NCI-H128 (cell line): ENCODE measurements at regions not wholly inside any gene's neighbourhood (a gene's known extent, or its start where the extent isn't known, plus 50 kb on each side); places are given as distances from the start of the nearest gene placed in this dataset.
"Not testable (repeated sequence)": the region's sequence is repeated elsewhere in the genome, so short reads cannot be mapped to it uniquely, and the experiment has no call there.

Experiments
- DNase-seq: peaks from one replicate; lab custom pipeline; 2025; ENCODE audit not compliant: unreplicated experiment; lab: John Stamatoyannopoulos, UW

DNA sequence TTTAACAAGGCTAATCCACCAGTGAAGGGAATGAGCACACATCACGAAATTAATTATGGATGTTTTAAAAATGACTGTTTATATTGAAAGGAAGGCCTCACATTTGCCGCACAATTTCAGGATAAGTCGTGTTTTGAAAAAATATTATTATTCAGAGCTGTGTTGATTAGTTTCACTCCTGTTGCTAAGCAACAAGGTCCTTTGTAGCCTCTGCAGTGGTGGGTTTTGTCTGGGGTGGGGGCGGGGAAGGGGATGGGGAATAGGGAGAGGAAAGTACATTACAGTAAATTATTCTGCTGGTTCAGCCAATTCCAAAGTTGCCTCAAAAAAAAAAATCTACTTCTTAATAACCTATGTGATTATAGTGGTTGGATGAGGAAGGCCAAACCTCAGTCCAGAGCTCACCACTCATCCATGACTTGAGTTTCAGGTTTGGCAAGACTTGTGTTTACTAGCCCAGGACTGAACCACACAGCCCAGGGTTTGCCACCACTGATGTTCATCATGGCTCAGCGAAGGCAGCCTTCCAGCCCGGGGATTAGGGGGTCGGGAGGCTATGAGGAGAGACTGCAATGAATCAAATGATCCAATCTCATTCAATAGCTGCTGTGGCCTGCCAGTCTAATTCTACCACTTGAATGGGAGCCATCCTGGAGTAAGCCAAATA lies 162.5 kb upstream of the ATP6AP2 start:
- no peak for DNase-seq

DNA sequence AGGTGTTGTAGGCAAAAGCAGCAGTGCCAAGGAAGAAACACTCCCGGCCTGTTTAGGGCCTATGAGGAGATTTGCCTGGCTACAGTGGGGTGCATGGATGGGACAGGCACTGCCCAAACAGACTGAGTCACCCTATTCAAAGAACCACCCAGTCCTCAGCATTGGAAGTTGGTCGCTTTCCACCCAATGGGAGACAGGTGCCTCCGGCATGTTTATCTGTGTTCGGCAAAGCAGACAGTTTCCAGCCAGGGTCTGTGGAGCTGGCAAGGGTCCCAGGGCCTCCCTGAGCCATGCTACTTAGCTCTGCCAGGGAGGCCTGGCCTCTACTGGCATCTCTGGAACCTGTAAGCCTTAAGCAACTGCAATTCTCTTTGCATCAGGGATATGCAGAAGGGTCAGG lies 165.1 kb upstream of the ATP6AP2 start:
- no peak for DNase-seq

DNA sequence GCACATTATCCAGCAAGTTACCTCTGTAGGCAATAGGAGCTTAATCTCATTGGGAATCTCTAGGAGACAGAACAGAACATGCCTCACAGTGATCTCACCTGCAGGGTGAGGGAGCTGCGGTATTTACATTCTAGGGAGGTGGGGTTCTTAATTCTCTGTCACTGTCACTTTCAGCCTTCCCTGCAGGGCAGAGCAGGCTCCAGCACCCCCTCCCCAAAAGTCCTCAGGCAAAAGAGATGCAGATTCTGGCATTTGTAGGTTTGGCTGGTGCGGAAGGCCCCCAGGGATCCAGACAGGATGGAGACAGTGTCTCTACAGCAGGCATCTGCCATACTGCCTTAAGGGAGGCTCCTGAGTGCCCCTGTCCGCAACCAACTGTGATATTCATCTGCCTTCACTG lies 166.4 kb upstream of the ATP6AP2 start:
- DNase-seq, result no peak

DNA sequence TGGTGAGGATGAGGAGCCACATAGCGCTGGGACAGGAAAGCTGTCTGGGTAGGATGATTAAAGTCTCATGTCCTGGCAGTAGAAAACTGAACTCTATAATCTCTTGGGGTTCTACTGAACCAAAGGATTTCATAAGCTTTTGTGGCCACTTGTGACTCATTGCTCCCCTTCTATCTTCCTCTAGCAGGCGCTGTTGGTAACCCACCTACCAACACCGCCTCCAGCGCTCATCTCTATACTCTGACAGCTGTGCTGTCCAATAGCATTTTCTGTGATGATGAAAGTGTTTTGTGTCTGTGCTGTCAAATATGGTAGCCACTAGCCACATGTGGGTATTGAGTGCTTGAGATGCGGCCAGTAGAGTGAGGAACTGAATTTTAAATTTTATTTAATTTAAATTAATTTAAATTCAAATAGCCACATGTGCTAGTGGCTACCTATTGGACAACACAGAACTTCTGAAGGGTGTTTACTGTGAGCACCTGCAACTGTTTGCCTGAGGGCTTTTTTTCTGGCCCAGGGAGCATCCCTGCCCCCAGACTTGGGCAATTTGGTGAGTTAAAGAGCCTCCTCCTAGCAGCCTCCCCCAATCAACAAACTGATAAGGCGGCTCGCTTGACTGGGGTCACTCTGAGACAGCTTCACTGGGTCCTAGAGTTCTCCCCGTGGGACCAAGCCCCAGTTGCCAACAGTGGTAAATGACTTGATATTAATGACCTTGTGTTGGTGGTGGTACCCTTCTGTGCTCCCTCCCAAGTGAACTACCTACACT lies 169.2 kb upstream of the ATP6AP2 start:
- DNase-seq, result no peak

DNA sequence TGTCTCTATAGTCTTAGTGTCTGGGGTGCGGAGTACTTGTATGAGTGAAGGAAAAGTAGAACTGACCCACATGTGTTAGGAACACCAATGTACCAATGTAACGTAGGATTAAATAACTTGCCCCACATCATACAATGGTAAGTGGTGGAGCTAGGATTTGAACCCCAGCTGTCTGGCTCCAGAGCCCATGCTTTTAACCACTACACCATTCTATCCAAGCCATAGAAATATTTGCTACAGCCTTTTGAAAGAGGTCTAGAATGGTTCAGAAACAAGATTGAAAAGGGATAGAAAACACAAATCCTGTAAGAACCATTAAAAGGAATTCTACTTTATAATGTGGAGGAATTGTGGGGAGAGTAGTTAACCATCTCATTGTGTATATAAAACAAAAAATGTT lies 169.9 kb upstream of the ATP6AP2 start:
- DNase-seq, result no peak

DNA sequence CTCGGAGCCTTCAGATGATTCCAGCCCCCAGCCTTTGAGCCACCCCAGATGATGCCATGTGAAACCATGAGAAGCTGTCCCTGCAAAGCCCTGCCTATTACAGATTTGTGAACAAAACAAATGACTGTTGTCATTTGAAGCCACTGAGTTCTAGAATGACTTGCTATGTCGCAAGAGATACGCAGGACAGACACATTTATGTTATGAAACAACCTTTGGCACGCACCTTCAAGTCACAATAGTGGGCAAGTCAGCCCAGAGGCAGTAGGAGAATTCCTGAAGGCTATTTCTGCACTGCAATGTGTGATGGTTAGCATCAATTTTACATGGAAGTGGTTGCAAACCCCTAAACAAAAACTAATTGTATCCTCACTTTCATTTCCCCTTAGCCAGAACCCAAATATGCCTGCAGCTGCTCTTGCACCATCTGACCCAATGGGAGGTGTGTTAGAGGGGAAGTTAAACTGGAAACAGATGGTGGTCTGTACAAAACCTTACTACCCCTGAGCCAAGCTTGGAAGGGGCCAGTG lies 174.4 kb upstream of the ATP6AP2 start:
- no peak for DNase-seq

DNA sequence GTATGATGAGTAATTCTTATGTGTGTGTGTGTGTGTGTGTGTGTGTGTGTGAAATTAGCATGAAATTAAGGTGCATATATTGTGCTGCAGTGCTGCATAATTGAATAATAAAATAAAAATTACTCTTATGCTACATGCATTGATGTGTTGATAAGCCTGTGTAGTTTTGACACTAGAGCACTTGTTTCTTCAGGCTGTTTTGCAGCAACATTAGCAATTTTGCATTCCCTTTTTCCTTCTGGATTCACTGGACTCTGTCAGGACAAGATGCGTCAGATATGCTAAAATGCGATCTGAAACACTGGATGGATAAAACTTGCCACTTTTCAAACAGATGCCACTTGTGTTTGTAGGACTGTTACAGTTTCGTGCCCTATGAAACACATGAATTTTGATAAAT lies 175.4 kb upstream of the ATP6AP2 start:
- no peak for DNase-seq

DNA sequence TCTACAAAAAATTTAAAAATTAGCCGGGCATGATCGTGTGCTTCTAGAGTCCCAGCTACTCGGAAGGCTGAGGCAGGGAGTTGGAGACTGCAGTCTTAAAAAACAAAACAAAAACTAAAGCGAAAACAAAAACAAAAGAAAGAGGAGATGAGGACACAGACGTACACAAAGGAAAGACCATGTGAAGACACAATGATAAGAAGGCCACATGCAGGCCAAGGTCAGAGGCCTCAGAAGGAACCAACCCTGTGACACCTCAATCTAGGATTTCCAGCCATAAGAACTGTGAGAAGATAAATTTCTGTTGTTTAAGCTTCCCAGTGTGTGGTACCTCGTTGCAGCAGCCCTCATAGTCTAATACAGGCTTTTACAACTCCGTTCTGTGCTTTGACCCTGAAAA lies 177.0 kb upstream of the ATP6AP2 start:
- DNase-seq, result no peak

DNA sequence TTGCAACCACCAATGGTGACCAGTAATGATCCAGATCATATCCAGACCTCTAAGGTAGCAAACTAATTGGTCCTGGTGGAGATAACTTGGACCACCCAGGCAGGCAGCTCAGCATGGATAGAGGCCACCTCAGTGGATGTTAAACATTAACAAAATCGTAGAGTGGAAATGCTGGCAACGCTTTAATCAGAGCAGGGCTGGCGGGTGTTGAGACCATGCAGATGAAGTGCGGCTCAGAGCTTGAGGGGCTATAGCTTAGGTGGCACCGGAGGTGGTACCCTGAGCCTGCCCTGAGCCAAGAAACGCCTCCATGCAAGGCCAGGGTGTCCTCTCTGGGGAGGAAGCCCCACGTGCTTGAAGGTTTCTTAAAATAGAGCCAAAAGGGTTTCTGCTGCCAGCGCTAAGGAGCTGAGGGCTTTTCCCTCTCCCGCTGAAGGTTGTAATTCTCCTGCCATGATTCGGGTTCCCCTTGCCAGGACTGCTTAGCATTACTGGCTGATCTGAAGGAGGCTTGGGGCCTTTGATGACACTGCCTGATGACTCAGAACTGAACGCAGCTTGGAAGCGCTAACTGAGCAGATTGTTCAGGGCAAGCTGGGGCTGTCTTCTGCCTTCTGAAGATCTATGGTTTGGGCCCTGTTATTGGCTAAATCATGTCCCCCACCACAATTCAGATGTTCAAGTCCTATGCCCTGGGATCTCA lies 177.8 kb upstream of the ATP6AP2 start:
- no peak for DNase-seq

DNA sequence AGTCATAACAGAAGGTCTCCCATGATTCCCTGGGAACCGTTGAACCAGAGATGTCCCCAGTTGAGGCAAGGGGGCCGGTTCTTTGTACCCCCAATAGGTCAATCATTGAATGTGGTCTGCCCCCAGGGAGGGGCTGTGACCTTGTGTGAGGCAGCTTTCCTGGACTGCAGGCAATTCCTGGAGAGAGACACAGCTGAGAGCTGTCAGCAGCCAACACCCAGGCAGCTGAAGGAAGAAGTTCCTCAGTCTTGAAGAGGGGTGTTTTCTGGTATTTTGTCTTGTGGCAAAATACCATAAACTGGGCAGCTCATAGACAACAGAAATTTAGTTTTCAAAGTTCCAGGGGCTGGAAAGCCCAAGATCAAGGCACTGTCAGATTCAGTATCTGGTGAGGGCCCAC lies 185.7 kb upstream of the ATP6AP2 start:
- DNase-seq, result no peak

DNA sequence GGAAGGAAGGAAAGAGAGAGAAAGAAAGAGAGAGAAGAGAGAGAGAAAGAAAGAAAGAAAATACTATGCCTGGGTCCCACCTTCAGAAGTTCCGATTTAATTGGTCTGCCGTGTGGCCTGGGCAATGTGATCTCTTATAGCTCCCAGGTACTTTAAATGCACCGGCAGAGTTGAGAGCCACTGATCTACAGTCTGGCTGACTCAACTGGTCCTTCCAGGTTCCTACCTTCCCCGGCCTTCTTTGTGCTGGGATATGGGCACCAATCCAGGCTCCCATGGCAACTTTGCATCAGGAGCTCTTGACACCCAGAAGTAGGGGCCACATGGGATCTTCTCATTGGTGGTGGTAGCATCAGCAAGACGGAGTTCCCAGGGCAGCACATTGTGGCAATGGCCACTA lies 186.5 kb upstream of the ATP6AP2 start:
- no peak for DNase-seq

DNA sequence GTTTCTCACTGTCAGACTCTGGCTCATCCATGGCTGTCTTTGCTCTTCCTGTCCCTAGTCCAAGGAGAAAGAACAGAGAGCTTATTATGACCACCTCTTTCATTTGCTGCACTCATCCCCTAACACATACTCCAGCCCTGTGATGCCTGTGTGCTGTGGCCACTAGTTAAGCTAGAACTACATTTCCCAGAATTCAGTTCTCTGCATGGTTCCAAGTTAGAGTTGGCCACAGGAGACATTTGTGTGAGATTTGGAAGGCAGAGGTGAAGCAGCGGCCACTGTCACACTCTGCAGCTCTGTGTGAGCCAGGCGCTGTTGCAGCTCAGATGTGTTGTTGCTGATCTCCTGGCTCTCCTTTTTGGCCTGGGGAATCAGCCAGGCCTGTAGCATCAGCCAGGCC lies 188.2 kb upstream of the ATP6AP2 start:
- DNase-seq, result no peak

DNA sequence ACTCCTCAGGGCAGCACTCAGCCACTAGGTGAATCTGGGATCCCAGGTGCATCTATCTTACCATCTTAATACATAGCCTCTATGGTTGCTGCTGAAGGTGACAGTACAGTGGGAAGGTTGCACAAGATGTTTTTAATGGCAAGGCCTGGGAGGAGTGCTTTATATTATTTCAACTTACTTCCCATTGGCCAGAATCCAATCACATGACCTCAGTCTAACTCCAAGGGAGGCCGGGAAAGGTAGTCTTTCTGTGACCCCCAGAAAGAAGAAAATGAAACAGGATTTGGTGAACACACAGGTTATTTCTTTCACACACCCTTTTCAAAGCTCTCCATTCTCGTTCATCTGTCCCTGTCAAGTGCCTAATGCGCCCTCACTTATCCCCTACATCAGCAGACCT lies 189.1 kb upstream of the ATP6AP2 start:
- DNase-seq, result no peak

DNA sequence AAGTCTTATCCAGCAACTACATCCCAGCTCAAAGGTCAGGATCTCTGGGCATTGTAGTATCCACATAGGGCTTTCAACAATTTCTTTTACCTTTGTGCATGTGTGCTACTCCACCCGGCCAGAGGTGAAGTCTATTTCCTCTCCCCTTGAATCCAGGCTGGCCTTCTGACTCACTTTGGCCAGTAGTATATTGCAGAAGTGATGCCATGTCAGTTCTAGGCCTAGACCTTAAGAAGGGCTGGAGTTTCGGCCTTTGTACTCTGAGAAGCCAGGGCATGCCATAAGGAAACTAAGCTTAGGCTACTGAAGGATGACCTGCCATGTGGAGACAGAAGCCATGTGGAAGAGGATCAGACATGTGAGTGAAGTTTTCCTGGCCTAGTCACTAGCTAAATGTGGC lies 191.2 kb upstream of the ATP6AP2 start:
- DNase-seq, result no peak

DNA sequence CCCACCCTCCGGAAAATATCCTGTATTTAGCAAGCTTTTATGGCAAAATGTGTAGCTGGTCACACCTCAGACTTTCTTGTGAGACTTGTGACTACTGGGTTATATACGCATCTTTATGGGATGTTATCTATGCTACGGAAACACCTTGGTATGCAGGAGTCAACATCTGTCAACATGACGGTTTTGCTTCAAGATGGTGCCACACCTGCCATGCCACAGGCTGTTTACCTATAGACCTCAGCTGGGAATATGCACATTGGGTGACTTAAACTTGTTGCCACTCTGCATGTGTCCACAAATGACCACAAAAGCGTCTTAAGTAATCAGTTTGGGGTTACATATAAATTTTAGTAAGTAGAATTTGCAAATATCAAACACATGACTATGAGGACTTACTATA lies 192.3 kb upstream of the ATP6AP2 start:
- no peak for DNase-seq

DNA sequence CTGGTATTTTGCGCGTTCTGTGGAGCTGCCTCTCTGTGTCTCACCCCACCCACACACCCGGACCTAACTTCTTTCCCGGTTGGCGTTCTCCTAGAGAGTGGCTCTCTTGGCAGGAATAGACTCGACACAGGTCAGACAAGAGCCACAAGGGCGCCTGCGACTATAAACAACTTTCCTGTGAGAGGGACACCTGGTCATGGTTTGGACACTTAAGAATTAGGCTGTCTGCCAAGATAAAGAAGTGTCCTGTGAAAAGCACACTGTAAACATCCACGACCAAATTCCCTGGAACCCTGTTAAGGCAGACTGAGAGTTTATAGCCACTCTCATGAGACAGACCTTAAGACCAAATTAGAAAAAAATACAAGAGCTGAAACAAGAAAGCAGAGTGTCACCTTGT lies 192.9 kb upstream of the ATP6AP2 start:
- DNase-seq, result not testable (repeated sequence)

DNA sequence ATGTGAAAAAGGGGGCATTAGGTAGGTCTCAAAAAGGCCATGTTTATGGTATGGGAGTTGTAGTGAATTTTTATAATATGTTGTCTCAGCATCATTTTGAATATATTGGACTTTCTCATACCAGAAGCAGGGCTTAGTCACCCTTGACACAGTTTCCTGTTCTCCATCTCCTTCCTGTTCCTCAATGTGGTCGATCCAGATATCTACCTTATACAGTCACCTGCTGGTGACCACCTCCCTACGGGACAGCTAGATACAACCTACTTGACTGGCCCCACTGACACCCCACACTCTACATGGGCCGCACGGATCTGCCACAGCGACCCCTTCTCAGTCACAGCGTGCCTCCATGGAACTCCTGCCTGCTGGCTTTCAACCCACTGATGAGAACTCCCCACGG lies 193.5 kb upstream of the ATP6AP2 start:
- DNase-seq, result not testable (repeated sequence)

DNA sequence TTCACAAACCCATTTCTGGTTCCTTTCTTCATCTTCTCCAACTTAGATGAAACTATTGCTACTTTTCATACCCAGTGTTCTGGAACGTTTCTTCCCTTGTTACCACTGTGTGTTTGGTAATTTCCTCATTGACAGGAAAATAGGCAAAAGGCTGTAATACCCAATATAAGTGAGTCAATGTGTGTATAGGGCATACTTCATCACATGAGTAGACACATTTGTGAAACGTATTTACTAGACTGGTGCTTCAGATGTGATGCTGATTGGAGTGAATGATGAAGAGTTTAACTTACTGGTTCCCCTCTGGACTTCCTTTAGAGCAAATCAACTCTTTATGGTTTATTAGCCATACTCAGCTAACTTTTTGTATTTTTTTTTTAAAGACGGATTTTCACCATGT lies 195.1 kb upstream of the ATP6AP2 start:
- no peak for DNase-seq

DNA sequence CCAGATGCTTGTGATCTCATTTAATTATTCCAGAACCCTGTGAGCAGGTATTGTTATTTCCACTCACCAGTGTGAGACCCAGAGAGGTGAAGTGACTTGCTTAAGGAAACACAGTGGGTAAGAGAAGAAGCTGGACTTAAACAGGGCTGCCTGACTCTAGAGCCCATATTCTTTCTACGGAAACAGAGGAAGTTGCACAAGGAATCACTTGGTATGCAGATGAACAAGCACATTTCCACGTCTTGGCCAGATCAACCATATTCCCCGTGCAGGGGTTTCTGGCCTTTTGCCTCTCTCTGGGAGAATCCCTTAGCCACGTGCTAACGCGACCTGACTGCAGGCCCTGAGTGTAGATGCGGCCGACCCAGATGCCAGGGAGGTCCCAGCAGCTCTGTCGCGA lies 195.5 kb upstream of the ATP6AP2 start:
- DNase-seq, result no peak

DNA sequence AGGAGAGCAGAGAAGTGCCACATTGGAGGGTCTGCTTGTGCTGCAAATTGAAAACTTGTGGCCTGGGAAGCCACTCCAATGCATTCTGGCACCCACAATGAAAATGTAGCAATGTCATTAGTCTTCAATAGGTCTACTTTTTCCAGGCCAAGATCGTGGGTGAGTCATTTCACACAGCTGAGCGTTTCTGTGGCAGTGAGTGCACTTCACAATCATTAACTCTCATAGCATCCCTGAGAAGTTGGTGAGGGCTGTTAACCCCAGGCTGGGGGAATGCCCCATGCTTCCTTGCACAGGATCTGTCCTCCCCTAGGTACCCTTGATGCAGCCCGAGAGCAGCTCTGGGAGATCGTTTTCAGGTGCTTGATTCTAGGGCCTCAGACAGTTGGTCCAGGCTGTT lies 196.8 kb upstream of the ATP6AP2 start:
- no peak for DNase-seq

DNA sequence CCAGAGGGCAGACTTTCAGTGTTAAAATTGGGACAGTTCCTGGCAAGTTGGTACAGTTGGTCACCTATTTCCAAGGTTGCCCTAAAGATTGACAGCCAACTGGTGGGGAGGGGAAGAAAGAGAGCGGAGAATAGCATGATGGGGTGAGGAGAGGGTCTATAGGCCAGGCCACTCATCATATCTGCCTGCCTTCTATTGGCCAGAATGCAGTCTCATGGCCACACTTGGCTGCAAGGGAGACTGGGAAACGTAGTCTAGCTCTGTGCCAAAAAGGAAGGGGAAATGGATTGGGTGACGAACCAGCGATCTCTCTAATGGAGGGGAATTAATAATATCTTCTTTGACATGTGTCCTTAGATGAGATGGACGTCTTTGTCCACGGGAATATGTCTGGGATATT lies 197.4 kb upstream of the ATP6AP2 start:
- DNase-seq, result no peak
